GM21360 (cell line): ENCODE measurements at regions not wholly inside any gene's neighbourhood (a gene's known extent, or its start where the extent isn't known, plus 50 kb on each side); places are given as distances from the start of the nearest gene placed in this dataset.

Experiments
- ATAC-seq: cut with Tn5 transposase; IDR thresholded peaks from one replicate; pipeline ENCODE4 v1.9.1; 2021; ENCODE audit warnings: mild to moderate bottlenecking, moderate library complexity; ENCODE audit not compliant: unreplicated experiment

- ATAC-seq = no peak
Observed at GRCh38 chr5:165527577-165527976, 2022.2 kb downstream of the MAT2B start.

GRCh38 chr5:165538065-165538464 lies 2032.6 kb downstream of the MAT2B start:
- no peak for ATAC-seq

GRCh38 chr5:165559645-165560044 lies 2054.2 kb downstream of the MAT2B start:
- no peak for ATAC-seq

GRCh38 chr5:165560648-165561047 lies 2055.2 kb downstream of the MAT2B start:
- no peak for ATAC-seq

- ATAC-seq = no peak
Observed at GRCh38 chr5:165565911-165566310, 2060.5 kb downstream of the MAT2B start.

- ATAC-seq = no peak
Observed at GRCh38 chr5:165569551-165569950, 2064.1 kb downstream of the MAT2B start.

- ATAC-seq = no peak
Observed at GRCh38 chr5:165573445-165573844, 2068.0 kb downstream of the MAT2B start.

GRCh38 chr5:165574100-165574499 lies 2068.7 kb downstream of the MAT2B start:
- no peak for ATAC-seq

- ATAC-seq = no peak
Observed at GRCh38 chr5:165576678-165577275, 2071.4 kb downstream of the MAT2B start.

GRCh38 chr5:165579911-165580310 lies 2074.5 kb downstream of the MAT2B start:
- no peak for ATAC-seq

- ATAC-seq = no peak
Observed at GRCh38 chr5:165594693-165595092, 2089.3 kb downstream of the MAT2B start.

- no peak for ATAC-seq
Observed at GRCh38 chr5:165602529-165602928, 2097.1 kb downstream of the MAT2B start.

- ATAC-seq = no peak
Observed at GRCh38 chr5:165607026-165607425, 2101.6 kb downstream of the MAT2B start.

- ATAC-seq = no peak
Observed at GRCh38 chr5:165609871-165610270, 2104.5 kb downstream of the MAT2B start.

GRCh38 chr5:165616490-165617405 lies 2111.3 kb downstream of the MAT2B start:
- ATAC-seq = no peak

- ATAC-seq = no peak
Observed at GRCh38 chr5:165617491-165617890, 2112.1 kb downstream of the MAT2B start.

- ATAC-seq = no peak
Observed at GRCh38 chr5:165620394-165620793, 2115.0 kb downstream of the MAT2B start.

GRCh38 chr5:165622864-165623536 lies 2117.6 kb downstream of the MAT2B start:
- no peak for ATAC-seq

GRCh38 chr5:165624166-165624946 lies 2118.9 kb downstream of the MAT2B start:
- ATAC-seq = no peak

- ATAC-seq = no peak
Observed at GRCh38 chr5:165626161-165626560, 2120.7 kb downstream of the MAT2B start.
